Stimulated activated CD8-positive, alpha-beta memory T cell treated with anti-CD3 and anti-CD28 coated beads, Interleukin-4, amount 100 ng/mL, for 4 hours (primary cell): ENCODE measurements at regions not wholly inside any gene's neighbourhood (a gene's known extent, or its start where the extent isn't known, plus 50 kb on each side); places are given as distances from the start of the nearest gene placed in this dataset.

Experiments
- DNase-seq, 2 donors: peaks; one replicate each; pipeline ENCODE4 v3.0.0-alpha.2; 2020; ENCODE audit warnings: low read depth in 2 of 2, low spot score in 1 of 2

- no peak for DNase-seq
Measured at GRCh38 chr2:181766129-181766528, 85.8 kb upstream of the NEUROD1 start.

DNA sequence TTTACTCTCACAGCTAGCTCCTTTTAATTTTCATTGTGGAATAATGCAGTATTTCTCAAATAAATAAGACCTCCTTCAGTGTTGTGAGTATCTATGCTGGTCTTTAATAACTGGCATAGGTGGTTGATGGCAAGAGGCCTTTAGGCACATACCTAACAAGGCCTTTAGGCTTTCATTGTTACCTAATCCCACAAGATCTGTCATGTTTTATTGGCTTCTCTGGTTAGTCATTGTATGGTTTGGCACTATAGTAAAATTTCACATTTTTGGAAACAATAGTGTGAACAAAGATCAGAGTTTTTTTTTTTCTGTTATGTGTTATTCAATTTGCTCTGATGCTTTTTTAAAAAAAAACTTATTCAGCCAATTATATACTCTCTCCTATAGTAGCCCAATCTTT lies 89.8 kb upstream of the NEUROD1 start:
- DNase-seq = no peak

DNA sequence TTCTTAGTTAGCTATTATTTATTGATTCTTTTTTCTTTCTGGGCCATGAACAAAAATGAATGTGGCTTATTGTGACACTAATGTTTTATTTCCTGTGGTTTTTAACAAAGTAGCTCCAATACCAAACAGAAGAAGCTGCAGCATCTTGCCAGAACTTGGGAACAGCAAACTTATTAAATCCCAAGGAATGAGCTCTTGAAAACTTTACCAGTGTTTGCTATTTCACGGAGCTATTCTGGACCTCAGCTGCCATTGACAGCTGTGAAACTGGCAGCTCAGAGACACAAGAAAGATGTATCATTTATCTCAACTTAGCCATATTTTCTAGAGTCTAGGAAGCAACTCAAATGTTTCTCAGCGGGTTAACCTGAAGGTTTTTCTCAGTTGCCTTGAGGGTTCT lies 91.0 kb upstream of the NEUROD1 start:
- DNase-seq = no peak

GRCh38 chr2:181772334-181772733 lies 92.0 kb upstream of the NEUROD1 start:
- DNase-seq = no peak

DNA sequence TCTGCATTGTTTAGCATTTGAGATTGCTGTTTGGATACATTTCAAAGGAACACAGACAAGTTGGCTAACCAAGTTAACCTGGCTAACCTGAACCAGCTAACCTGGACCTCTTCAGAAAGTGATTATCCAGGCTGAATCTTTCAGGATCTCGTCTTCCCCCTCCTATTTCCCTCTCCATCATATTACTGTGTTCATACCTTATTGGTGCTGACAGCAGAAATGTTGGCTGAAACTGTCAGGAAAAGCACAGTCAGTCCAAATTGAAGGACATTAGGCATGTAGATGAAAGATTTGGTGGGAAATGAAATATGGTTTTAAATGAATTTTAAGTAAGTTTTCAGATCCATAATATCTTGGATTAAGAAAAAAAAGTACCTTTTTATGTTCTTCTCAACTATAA lies 92.5 kb upstream of the NEUROD1 start:
- no peak for DNase-seq

- no peak for DNase-seq
Measured at GRCh38 chr2:181774685-181775084, 94.4 kb upstream of the NEUROD1 start.

- DNase-seq = no peak
Measured at GRCh38 chr2:181776336-181776735, 96.0 kb upstream of the NEUROD1 start.

GRCh38 chr2:181777734-181778133 lies 97.4 kb upstream of the NEUROD1 start:
- DNase-seq = no peak

DNA sequence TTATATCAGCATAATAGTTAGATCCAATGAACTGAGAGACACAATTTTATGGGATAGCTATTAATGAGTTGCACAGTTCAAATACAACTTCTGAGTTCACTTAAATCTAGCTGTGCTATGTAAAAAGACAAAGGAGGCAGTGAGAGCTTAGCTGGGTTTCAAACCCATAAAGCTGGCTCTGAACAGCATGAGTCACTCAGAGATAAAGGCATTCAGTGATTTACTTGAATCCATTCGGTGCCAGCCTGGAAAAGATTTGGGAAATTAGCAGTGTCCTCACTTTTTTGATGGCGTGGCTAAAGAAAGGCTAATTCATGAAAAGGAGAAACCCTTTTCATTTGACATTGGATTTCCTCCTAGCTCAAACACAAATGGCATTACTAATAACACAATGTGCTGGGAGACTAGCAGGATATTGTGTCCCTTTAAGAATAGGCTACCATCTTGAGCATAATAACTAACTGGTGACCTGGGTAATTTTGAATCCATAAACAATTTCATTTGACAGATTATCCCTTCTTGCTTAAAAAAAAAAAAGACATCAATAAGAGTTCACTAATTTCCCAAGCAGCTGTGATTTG lies 98.4 kb upstream of the NEUROD1 start:
- no peak for DNase-seq

GRCh38 chr2:181779288-181780021 lies 99.1 kb upstream of the NEUROD1 start:
- DNase-seq = no peak

DNA sequence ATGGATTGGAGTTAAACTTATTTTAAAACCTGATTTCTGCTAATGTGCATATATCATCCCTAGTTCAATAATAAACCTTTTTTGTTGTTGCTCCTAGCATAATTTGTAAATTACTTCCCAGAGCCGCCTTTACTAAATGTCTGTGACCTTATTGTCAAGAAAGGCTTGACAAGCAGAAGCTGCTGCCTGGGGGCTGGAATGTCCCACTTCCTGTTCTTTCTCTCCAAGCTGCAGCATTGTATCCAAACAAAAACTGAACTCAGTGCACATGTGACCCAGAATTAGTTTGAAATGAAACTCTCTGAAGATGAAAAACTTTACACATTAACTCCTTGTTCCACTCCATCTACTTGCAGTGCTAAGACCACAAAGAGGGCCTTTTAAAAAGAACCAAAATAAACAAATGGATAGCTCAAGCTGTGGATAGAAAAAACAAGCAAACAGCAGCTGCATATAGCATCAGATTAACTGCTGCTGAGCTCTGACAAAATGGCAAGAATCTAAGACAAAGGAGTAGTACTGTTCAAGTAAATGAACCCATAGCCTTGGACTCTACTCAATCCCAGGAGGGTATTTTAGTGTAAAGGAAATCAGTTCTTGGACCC lies 99.8 kb upstream of the NEUROD1 start:
- no peak for DNase-seq

- DNase-seq = no peak
Measured at GRCh38 chr2:181780657-181781056, 100.3 kb upstream of the NEUROD1 start.

DNA sequence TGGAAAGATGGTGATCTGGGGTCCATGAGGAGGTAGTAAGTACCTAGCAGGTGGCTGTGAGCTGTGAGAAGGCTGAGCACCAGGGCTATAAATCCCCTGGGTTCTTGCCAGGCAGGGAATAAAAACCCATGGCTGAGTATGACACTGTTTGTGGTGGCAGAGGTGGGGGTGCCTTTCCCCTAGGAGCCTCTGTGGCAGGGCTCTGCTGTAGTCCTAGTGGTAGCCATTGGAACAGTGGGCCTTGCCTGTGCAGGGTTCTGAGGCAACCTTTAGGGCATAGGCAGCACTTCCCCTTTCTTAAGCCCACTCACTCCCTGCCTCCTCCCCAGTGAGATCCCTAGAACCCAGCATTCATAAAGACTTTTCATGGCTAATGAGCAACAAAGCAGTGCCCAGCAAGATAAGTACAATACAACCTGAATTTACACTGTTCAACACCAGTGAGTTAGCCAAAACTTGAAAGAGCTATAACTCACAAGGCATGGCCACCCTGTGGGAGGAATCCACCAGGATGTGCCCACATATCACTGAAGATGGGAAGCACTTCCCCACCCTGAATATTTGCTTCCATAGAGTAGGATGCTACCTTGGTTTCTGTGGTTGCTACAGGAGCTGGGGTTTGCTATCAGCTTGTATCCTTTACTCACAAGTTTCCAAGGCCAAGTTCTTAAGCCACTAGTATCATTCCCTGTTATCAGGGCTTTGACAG lies 100.9 kb upstream of the NEUROD1 start:
- no peak for DNase-seq

GRCh38 chr2:181782660-181783059 lies 102.3 kb upstream of the NEUROD1 start:
- DNase-seq = no peak

DNA sequence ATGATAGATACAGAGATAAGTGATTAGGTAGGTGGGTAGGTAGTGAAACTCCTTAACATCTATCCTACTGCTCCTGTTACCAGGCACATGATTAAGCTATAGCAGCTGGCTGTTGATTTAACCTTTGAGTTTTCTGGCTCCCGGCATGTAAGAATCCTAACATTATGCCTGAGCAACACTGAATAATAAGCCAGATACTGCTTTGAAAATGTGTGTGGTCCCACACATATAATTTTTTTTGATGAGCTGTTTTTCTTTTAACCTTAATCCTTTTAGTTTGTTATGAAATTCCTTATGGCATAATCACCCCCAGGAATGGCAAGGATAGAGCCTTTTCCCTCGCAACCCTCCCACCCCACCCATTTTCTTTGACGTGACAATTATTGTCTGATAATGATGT lies 104.2 kb upstream of the NEUROD1 start:
- no peak for DNase-seq

DNA sequence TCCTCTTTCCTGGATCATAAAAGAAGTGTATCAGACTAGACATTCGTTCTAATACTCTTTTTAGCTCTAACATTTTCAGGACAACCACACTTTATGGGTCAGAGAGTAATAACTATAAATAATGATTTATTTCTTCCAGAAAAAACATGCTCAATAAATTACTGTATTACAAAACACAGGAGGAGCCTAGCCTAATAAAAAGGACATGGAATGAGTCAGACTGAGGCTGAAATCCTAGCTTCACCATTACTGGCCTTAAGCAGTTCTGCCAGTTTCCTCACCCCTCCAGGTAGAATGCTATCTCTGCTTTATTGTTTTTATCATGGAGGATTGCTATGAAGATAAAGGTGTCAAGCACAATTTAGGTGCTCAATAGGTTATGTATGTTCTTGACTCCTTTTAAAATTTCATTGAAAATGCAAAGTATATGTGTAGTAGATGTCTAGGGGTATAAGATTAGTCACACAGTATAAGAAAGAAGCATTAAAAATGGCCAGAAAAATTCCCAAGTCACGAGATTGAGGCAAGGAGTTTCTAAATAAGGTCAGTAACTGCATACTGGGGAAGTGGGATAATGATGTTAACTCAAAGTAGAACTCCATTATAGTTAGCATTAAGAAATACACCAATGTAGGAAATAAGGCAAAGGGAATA lies 105.5 kb upstream of the NEUROD1 start:
- DNase-seq = no peak

- DNase-seq = no peak
Measured at GRCh38 chr2:181786371-181787228, 104.9 kb upstream of the ITPRID2 start.

DNA sequence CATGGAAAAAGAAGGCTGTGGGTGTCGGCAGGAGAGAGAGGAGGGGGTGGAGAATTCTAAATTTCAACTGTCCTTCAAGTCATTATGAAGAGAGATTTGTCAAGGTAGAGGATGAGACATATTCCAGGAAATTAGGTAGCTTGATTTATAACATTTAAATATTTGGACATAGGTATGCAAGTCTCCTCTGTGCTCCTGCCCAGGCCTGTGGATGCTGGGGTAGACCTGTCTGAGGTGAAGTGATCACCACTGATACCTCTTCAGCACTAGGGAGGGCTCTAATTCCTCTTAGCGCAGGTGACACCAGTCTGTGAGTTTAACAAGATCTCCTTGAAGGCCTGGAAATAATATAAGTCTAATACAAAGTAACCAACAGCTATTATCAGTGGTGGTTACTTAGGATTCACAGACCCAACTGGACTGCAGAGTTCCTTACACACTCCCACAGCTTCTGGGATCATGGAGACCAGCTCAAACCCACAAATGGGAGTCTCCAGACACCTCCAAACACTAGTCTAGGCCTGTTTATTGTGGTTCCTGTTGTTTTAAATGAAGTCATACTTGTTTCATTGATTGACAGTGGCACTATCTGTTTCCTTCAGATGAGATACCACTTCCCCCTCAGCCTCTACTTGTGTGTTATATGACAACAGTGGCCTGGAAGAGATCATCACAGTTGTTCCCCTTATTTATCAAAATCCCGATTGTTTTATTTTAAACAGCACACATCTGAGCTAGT lies 104.1 kb upstream of the ITPRID2 start:
- DNase-seq = no peak

DNA sequence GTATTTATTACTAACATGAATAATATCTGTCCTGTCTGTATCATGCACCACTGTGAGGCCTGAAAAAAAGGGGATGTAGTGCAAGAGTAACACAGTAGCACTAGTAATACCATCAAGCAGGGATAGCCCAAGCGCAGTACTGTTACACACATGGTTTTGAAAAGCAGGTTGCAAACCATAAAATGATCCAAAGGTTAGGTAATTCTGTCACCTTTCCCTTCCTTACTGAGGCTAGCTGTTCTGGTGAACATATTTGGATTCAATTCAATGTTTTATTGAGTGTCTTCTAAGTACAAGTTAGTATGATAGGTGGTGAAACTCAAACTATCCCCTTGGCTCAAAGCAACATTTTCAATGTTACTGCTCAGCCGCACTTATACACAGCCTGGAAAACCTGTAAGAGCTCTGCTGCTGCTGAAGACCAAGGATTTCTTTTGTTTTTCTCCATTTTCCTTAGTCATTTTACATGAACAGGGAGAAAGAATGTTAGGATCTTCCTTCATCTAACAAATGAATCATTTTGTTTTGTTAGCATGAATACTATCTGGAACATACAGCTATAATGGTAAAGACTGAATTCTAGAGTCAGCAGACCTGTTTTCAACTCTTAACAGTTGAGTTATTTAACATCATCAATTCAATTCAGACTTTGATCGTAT lies 102.5 kb upstream of the ITPRID2 start:
- no peak for DNase-seq
